Stimulated activated CD8-positive, alpha-beta memory T cell treated with anti-CD3 and anti-CD28 coated beads, Interleukin-12 subunit alpha, Interleukin-12 subunit beta, amount 100 ng/mL, for 1 hour (primary cell): ENCODE measurements at regions not wholly inside any gene's neighbourhood (a gene's known extent, or its start where the extent isn't known, plus 50 kb on each side); places are given as distances from the start of the nearest gene placed in this dataset.
"Not testable (repeated sequence)": the region's sequence is repeated elsewhere in the genome, so short reads cannot be mapped to it uniquely, and the experiment has no call there.

Experiments
- DNase-seq: peaks from one replicate; pipeline ENCODE4 v3.0.0-alpha.2; 2020; ENCODE audit warnings: low read depth

DNA sequence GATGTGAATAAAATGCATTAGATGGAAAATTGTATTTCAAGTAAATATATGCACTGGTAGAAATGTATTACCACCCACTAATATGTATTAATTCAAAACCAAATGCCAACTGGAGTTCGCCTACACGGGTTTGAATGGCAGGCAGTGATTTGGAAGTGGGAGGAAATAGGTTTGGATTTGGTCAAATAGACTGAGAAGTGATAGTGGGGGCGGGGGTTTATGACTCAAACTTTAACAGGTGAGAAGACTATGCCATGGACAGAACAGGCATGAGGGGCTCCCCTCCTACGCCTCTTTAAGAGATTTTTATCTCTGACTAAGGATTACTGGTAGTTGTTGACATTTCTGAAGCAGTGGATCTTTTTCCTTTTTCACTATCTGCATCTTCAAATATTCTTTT, 677.8 kb downstream of the NTRK3 start:
- DNase-seq: no peak

DNA sequence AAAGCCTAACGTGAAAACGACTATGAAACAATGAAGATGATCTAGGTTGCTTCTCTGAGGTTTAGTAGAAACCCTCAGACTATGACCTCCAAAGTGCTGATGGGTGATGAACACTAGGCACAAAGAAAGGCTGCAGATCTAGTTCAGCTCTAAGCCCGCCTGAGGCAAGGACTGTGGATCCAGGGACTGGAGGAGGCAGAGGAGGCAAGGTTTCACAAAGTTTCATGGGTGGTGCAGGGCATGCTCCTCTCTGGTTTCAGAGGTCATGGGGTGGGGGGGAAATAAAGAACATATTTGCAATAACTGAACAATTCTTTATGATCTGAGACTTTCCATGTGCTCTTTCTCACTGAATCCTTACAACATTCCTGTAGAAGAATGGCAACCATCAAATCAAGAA, 679.2 kb downstream of the NTRK3 start:
- no peak for DNase-seq

DNA sequence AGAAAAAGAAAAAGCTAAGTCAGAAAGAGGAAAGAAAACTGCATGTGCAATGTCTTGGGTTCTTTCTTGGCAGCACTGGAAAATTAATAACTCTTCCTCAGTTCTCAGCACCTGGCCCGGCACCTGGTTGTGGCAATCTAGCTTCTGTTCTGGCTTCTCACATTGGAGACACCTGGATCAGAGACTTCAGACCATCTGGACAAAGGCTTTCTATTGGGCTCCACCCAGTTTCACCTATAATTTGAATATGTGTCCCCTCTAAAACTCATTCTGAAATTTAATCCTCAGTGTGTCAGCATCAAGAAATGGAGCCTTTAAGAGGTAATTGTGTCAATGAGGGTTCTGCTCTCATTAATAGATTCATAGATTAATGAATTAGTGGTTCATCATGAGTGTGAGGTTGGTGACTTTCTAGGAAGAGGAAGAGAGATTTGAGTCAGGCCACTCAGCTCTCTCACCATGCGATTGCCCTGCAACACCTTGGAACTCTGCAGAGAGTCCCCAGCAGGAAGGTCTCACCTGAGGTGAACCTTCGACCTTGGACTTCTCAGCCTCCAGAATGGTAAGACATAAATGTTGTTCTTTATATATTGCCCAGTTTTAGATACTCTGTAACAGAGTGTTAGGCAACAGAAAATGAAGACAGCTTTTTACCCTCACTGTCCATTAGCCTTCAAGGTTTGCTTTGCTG, 679.9 kb downstream of the NTRK3 start:
- DNase-seq: no peak

DNA sequence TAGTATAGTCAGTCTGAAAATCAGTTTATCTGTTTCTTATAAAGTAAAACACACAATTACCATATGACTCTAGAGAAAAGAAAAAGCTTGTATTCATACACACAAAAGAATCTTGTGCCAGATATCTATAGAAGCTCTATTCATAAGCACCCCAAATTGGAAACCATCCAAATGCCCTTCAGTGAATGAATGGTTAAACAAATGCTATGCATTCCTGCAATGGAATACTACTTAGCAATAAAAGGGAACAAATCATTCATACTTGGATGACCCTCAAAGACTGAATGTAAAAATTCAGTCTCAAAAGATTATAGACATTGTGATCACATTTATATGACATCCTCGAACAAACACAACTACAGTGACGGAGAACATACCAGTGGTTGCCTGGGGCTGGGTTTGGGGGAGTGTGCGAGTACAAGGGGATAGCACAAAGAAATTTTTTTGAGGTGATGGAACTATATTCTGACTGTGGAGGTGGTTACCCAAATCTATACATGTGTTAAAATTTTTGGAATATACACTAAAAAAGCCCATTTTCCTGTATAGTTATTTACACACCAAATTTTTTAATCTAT, 680.6 kb downstream of the NTRK3 start:
- no peak for DNase-seq

DNA sequence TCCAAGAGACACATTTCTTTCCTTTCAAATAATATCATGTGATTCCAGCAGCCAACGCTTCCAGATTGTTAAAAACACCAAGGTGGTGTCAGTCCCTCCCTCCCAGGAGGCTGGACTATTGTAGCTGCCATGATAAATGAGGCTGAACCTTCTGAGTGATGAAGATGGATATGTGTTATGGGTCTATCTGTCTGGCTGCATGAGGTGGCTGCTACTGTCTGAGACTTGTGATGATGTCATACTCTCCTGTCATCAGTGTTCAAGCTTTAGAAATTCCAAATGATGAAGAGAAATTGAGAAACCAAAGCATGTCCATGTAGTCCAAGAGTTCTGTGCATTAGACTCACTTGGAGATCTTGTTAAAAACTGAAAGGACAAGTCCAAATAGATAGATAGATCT, 683.0 kb downstream of the NTRK3 start:
- DNase-seq: no peak

DNA sequence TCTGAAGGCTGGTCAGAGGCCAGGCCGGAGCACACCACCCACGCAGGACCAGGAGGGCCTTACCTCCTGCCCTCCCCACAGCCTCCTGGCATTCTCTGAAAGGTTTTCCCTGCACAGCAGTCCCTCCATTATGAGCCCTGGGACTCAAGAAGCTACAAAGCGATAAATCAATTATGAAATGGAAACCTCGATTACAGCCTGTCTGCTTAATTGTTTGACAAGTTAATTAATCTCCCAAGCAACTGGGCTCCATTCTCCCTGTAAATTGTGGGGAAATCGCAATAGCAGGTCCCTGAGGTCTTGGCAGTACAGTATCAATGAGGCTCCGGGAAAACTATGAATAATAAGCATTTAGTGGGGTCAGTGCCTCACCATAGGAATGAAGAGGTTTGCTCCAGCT, 683.5 kb downstream of the NTRK3 start:
- no peak for DNase-seq

DNA sequence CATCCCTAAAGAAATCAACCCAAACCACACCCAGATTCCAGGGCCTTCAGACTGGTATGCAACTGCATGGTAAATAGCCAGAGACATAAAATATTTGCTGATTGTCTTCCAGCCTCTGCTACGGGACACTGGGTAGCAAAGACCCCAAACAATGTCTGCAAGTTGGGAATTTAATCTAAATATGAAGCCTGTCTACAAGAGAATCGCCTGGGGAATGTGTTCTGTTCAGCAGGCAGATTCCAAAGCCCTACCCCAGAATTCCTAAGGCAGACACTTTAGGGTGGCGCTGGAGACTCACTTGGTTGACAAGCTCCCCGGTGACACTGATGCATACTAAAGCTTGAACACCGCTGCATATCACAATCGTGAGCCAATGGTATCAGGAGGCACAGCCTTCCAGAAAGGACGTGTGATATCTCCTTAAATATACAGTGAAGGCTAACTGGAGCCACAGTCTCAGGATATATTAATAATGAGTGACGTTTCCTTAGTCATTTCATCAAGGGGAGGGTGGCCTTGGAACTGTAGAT, 684.1 kb downstream of the NTRK3 start:
- no peak for DNase-seq

DNA sequence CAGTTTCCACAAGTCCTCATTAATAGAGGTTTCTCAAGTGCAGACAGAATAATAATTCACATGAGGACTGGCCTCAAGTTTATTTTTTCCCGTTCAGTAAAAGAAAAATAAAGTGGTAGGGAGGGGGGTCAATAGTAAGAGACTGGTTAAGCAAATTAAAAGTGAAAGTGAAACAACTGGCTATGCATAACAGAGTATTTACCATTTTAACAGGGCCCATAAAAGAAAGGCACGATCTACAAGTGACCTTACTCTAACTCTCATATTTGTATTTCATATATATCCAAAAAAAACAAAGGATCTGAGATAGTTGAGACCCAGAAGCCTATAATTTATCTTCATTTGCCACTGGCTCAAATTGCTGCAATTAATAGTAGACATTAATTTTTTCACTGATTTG, 686.3 kb downstream of the NTRK3 start:
- DNase-seq: no peak

DNA sequence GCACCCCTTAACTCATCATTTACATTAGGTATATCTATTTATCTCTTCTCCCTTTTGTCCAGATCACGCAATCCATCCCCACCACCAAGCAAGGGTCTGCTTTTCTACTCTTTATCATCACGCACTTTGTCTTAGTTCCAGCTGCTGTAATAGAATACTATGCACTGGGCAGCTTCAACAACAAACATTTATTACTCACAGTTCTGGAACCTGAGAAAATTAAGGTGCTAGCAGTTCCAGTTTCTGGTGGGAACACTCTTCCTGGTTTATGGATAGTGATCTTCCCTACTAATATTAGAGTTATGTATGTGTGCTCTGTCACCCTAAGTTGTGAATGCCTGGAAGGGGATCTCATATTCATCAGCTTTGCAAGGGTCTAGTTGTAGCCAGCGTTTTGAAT, 687.0 kb downstream of the NTRK3 start:
- DNase-seq: no peak

DNA sequence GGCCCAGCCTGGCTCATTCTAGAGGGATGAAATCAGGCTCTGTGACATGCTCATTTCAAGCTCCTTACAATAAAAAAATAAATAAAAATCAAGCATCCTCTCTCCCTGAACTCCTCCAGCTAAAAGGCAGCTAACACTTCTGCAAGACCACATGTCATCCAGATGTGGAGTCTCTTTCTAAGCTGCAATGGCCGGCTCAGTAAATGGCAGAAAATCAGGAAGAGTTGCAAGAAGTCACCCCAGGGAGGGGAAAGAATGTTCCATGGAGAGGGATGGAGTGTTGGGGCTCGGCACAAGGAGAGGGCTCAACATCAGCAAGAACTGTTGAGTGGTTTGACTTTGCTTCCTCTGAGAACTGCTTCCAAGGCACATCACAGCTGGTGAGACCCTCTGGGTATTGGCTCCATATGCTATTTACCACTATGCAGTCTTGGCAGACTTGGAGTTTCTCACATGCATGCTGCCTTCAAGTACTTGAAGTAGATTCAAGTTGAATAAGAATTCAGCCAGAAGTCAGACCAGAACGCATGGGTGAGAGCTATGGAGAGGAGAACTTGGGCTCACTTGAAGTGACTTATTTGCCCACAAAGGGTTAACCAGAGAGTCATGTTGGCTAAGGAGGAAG, 689.0 kb downstream of the NTRK3 start:
- DNase-seq: no peak

DNA sequence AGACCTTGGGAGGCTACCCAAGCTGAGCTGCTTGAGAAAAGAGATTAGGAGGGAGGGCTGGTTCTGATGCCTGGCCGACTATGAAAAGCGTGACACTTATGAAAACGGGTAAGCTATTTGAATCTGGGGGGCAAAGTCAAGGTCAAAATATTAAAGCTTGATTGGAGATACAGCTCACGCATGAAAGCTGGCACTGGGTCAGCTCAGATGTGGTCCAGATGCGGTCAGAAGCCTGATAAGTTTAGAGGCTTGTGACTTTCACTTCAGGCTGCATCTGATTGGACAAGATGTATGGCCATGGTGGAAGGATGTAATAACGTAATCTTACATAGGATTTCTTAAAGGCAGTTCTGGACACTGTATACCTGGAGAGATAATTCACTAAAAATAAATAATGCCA, 690.3 kb downstream of the NTRK3 start:
- no peak for DNase-seq

DNA sequence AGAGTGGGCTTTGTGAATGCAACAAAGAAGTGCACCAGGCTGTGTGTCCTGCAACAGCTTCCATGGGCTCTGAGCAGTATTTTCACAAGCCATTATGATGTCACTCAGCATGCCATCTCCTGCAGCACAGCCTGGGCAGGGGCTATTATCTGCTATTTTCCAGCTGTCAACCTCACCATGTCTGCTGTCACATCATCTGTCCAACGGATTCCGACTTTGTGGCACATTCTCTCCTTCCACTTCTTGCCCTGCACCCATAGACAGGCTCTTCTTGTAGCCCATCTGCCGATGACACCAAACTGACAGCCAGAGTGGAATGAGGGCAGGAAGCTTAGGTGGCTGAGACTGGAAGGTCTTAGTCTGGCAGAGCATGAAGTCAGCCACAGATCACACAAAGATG, 691.9 kb downstream of the NTRK3 start:
- DNase-seq: no peak

DNA sequence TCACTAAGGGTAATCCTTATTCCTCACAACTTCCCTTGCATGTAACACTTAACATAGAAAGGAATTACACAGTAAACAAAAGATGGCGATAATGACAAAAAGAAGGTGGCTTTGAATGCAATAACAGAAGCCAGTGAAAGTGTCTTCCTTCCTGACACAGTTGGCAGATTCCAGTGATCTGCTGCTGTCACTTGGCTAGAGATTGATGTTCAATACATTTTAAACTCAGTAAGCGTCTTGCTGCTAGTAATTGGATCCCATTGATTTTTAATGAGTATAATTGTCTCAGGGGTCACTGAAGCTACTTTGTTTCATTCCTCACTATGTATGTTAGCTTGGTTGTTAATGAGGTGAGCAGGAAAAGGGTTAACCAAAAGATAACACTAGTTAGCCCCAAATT, 692.7 kb downstream of the NTRK3 start:
- no peak for DNase-seq

DNA sequence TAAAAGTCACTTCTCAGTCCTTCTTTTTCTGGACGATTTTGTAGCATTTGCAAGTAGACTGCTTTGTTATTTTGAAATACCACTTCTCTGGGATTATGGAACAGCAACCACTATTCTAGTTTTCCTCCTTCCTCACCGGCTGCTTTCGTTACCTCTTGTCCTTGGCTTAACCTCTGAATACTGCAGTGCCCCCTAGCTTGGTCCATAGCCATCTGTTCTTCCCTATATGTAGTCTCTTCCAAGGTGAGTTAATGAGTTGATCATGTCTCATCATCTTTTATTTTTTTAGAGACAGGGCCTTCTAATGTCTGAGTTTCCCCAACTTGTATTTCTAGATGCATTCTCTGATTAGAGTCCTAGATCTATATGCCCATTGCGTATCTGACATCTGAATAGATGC, 694.3 kb downstream of the NTRK3 start:
- no peak for DNase-seq

DNA sequence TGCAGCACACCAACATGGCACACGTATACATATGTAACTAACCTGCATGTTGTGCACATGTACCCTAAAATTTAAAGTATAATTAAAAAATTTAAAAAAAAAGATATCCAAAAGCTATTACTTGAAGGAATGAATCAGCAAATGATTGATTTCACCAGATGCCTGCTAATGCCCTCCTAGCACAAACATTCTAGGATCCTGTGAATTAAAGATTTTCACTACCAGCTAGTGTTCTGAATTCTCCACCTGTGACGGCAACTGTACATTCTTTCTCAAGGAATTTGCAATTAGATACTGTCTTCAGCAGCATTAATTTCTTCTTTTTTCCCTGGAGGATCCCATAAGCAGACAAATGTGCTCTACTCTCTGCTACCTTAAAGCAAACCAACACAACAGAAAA, 694.9 kb downstream of the NTRK3 start:
- no peak for DNase-seq

DNA sequence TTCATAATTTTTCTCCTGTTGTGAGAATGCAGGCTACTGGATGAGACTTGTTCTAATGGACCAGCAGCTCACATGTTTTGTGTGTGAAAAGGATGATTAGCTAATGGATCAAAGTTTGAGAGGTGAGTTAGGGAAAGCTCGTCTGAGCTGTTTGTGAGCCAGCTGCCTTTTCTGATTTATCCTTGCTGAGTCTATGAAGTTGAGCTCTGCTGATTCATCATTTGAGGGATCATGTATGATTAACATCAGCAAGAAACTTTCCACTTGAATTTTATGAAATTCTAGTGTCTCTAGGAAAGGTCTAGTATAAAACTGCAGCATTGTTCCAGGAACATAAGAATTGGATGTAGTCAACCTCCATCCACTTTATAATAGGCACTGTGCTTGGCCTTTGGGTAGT, 698.7 kb downstream of the NTRK3 start:
- no peak for DNase-seq

DNA sequence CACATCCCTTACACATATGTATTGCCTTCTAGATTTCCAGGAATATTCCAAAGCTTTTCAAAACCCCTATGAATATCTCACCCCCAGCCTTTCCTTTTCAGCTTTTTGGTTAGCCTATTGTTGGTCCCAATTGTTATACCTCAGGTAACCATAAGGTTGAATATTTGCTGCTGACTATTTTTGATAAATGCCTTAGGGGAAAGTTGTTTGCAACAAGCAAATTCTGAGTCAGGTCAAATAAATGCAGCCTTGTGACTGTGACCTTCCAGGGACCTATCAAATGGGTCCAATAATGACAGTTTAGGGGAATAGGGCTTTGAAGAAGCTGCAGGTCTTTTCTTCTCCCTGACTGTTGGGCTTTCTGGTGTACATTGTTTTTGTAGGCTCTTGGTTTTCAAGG, 699.7 kb downstream of the NTRK3 start:
- DNase-seq: no peak

DNA sequence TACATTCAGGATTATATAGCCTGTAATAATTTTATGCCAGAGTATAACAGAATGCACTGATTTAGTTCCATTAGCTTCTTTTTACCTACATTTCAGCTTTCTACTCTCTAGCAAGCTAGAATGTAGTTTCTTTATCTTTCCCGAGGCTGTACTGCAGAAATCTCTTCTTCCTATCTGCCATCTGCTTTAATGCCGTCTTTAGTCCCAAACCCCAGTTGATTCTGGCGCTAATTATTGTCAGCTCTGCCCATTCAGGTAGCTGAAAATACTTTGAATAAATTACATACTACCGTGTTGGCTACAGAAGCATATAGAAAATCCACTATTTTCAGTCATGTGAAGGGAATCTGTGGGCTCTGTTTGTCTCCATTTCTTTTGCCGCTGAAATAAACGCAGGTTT, 706.7 kb downstream of the NTRK3 start:
- no peak for DNase-seq

DNA sequence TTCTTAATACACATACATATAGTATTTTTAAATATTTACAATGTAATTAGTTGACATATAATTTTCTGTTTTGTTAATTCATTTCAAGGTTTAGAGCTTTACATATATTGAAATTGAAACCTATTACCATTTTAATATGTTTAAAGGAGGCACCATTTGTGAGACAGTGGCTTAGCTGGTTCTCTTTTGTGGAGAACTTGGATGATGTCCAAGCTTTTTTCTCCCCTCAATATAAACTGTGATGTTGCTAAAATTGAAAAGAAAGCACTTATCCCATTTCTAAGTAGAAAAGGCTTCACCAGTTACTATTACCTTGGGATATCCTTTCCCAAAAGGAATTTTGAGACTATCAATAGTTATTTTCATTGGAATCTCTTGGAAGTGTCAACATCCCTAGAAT, 707.2 kb downstream of the NTRK3 start:
- DNase-seq: no peak

DNA sequence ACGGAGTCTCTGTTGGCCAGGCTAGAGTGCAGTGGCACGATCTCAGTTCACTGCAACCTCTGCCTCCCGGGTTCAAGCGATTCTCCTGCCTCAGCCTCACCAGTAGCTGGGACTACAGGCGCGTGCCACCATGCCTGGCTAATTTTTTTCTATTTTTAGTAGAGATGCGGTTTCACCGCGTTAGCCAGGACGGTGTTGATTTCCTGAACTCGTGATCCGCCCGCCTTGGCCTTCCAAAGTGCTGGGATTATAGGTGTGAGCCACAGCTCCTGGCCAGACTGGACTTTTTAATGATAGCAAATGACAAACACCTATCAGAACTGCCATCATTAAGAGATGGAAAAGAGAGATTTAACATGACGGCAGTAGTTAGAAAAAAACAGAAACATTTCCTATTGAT, 707.9 kb downstream of the NTRK3 start:
- DNase-seq: not testable (repeated sequence)

DNA sequence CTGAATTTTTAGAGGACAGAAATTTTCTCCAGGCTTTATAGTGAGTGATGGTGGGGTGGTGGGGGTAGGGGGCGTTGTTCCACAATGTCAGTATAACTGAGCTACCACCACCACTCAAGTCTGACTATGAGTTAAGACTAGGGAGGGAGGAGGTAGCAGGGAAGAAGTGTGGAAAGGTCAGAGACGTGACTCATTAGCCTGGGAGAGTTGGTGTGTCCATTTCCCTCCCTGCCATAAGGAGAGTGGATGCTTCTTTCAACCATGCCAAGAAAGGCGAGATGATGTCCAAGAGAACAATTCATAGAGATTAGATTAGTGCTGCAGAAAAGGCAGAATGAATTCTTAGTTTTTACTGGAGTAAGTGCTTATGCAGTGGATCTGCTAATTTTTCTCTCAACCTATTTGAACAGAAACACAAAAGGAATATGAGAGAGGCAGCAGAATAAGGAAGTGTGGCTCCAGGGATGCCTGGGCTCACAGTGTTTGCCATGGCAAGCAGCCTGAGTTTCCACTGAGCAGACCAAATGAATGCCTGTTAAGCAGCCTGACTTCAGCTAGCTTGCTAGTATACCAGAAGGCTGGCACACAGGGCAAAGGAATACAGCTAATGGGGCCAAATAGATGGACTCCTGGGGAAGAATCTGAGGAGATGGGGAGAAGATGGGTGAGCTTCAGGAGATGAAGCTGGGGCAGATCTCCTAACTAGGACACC, 708.9 kb downstream of the NTRK3 start:
- no peak for DNase-seq

DNA sequence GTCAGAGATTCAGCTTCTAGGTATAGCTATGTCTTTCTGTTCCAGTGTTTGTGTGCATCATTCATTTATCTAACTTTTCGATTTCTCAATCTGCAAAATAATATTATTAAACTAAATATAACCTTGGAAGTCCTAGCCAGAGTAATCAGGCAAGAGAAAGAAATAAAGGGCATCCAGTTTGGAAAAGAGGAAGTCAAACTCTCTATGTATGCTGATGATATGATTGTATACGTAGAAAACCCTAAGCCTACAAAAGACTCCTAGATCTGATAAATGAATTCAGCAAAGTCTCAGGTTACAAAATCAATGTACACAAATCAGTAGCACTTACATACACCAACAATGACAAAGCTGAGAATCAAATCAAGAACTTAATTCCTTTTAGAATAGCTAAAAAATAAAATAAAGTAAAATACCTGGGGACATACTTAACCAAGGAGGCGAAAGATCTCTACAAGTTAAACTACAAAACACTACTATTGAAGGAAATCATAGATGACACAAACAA, 718.2 kb downstream of the NTRK3 start:
- DNase-seq: no peak

DNA sequence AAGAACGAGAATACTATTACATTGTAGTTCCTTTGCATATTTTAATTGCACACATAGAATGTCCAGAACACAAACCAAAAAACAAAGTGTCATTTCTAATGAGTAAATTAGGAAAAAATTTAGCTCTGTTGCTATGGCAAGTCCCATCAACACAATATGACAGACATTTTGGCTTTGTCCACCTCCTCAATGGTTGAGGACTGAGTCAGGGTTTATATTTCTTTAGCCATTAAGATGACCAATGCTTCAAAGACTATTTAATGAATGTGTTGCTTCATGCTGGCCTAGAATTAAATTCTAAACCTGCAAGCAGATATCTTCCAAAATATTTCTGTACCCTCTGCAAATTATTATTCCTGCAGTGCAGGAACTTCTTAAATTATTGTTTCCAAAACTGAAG, 719.2 kb downstream of the NTRK3 start:
- no peak for DNase-seq
